T-cell (primary cell): ENCODE measurements at regions not wholly inside any gene's neighbourhood (a gene's known extent, or its start where the extent isn't known, plus 50 kb on each side); places are given as distances from the start of the nearest gene placed in this dataset.
A peak's percentile ranks its signal among the peaks of the same experiment; 100 is the strongest.

Experiments used
- ATAC-seq, 4 experiments: fragments of 200-7000 bp in 3 of 4; fragments of 150-1000 bp in 1 of 4; cut with Tn5 transposase; replicated peaks in 1 of 4; 1 replicate in 3 of 4; 2 replicates in 1 of 4; pipeline ENCODE4 v1.10.0; 2021; ENCODE audit warnings: moderate library complexity in 3 of 4, mild to moderate bottlenecking in 2 of 4, moderate number of reproducible peaks in 1 of 4
- CTCF ChIA-PET, 2 donors: fragments of 300-600 bp; sonication (Branson Sonifier 250); formaldehyde crosslinking; loops; one replicate each; lab custom pipeline; 2022; ENCODE audit warnings: antibody characterized with exemption in 2 of 2; lab: Charles Lee
- POLR2A ChIA-PET, 2 donors: fragments of 300-600 bp; sonication (Branson Sonifier 250); formaldehyde crosslinking; loops; one replicate each; lab custom pipeline; 2022; ENCODE audit warnings: antibody characterized with exemption in 2 of 2; lab: Charles Lee
- DNase-seq, 35 experiments: peaks; one replicate each; pipeline versions ENCODE4 v3.0.0 to v3.0.0-alpha.2; 2013 to 2023
- H3K27ac ChIP-seq: one replicate; pipeline ENCODE4 v1.5.1; 2013; ENCODE audit warnings: low read length
- H3K27me3 ChIP-seq, 2 experiments: replicated peaks in 1 of 2; 1 replicate in 1 of 2; 2 replicates in 1 of 2; pipeline versions ENCODE4 v1.6.1 to v1.7.0; 2013; ENCODE audit warnings: low read length in 1 of 2, mixed read lengths in 1 of 2; ENCODE audit not compliant: control insufficient read depth in 2 of 2, insufficient read depth in 2 of 2; ENCODE audit errors: extremely low read depth in 1 of 2
- H3K36me3 ChIP-seq, 2 donors: 1 replicate in 1 of 2; 2 replicates in 1 of 2; pipeline versions ENCODE4 v1.6.1 to v1.7.0; 2013; ENCODE audit warnings: low read length in 1 of 2; ENCODE audit not compliant: control insufficient read depth in 2 of 2, insufficient read depth in 1 of 2; ENCODE audit errors: extremely low read depth in 1 of 2
- H3K4me1 ChIP-seq, 2 experiments: 1 replicate in 1 of 2; 2 replicates in 1 of 2; pipeline versions ENCODE4 v1.6.1 to v1.7.0; 2013; ENCODE audit warnings: low read length in 2 of 2, mixed read lengths in 1 of 2; ENCODE audit not compliant: insufficient read depth in 2 of 2, control insufficient read depth in 1 of 2; ENCODE audit errors: extremely low read depth in 1 of 2
- H3K4me3 ChIP-seq, 2 donors: 1 replicate in 1 of 2; 2 replicates in 1 of 2; pipeline versions ENCODE4 v1.5.1 to v1.7.0; 2013; ENCODE audit warnings: mild to moderate bottlenecking in 2 of 2, low read length in 1 of 2, moderate library complexity in 1 of 2; ENCODE audit not compliant: control insufficient read depth in 1 of 2; ENCODE audit errors: extremely low read depth in 1 of 2
- H3K9me3 ChIP-seq: 2 replicates; pipeline ENCODE4 v1.7.0; 2013
- H3K27ac Mint-ChIP-seq, 2 donors: one replicate each; pipeline ENCODE4 v1.8.0; 2020 to 2021; ENCODE audit warnings: mild to moderate bottlenecking in 2 of 2, mixed read lengths in 2 of 2
- H3K27me3 Mint-ChIP-seq, 2 donors: one replicate each; pipeline ENCODE4 v1.8.0; 2021 to 2022; ENCODE audit warnings: mixed read lengths in 2 of 2
- H3K36me3 Mint-ChIP-seq: one replicate; pipeline ENCODE4 v1.8.0; 2021; ENCODE audit warnings: mixed read lengths
- H3K4me1 Mint-ChIP-seq, 3 donors: one replicate each; pipeline ENCODE4 v1.8.0; 2020 to 2022; ENCODE audit warnings: mixed read lengths in 3 of 3, mild to moderate bottlenecking in 1 of 3
- H3K4me3 Mint-ChIP-seq, 3 donors: one replicate each; pipeline ENCODE4 v1.8.0; 2020 to 2022; ENCODE audit warnings: mild to moderate bottlenecking in 3 of 3, mixed read lengths in 3 of 3, moderate library complexity in 3 of 3
- H3K9me3 Mint-ChIP-seq, 3 donors: one replicate each; pipeline ENCODE4 v1.8.0; 2020 to 2022; ENCODE audit warnings: mixed read lengths in 3 of 3
- WGBS: methylation state at CpG from one replicate; pipeline ENCODE4 v1.1.5; 2013; ENCODE audit warnings: missing lambda C conversion rate; ENCODE audit not compliant: insufficient coverage; 5-methylcytosine and 5-hydroxymethylcytosine counted together

DNA sequence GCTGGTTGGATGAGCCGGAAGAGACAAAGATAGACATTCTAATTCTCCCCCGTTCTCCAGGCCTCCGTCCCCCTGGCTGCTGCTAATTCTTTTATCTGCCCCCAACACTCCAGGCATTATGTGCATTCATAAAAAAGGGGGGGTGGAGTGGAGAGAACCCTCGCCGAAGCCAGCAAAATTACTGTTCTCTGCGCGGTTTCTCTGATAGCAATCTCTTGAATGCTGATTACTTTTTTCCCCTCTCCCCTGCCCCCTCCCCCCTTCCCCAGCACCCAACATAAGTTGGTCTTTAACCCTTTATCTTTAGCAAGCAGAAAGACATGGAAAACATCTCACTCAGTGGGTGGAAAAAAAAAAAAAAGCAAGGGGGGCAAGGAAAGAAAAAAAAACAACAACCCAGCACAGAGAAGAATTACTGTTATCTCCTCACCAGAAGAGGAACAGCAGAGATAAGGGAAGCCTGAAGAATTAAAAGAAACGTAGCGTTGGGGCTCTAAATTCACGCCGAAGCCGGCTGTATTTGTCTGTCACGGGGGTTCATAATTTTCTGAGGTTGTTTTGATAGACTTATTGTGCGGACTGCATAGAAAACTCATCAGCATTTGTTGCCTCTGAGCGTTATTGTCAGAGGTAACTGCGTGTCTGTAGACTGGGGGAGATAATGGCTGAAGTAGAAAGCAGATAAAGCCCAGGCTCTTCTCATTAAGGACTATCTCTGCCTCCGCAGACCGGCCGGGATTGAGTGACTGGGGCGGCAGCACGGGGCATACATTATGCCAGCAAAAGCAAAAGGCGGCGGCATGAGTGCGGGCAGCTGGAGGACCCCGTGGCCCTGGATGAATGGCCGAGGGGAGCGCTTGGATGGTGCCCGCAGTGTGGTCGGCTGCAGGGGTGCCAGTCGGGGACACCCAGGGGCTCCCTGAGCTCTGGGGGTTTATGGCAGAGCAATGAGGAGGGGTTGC lies 126.9 kb downstream of the MRM1 start:
- POLR2A ChIA-PET: no interaction called here
- H3K27me3 Mint-ChIP-seq: peaks cover 0 to 9% of the 10 kb centered on the region in 2 donors
- no peaks in the 10 kb centered on the region for H3K36me3 Mint-ChIP-seq
- peak overlapping the region in 1 of 2 donors; percentile 4 for H3K4me3 ChIP-seq
- no peaks in the 10 kb centered on the region for H3K9me3 Mint-ChIP-seq
- WGBS: 42% methylated on average over 22 of the region's 30 CpGs
- H3K4me3 Mint-ChIP-seq: peak overlapping the region; percentile 46 to 84 (median 60)
- CTCF ChIA-PET: no interaction called here
- peak in 2 of 4 experiments; percentile 24 to 29 for ATAC-seq
- peak in 1 of 35 experiments; percentile 14 for DNase-seq
- H3K27ac ChIP-seq: no peak overlapping the region
- H3K9me3 ChIP-seq: no peaks in the 10 kb centered on the region
- peaks cover 26 to 54% of the 10 kb centered on the region in 2 experiments for H3K4me1 ChIP-seq
- peaks cover 0 to 44% of the 10 kb centered on the region in 2 experiments for H3K27me3 ChIP-seq
- peak overlapping the region; percentile 83 to 91 for H3K27ac Mint-ChIP-seq
- H3K4me1 Mint-ChIP-seq: peaks cover 53 to 57% (median 57%) of the 10 kb centered on the region in 3 donors
- no peaks in the 10 kb centered on the region for H3K36me3 ChIP-seq

DNA sequence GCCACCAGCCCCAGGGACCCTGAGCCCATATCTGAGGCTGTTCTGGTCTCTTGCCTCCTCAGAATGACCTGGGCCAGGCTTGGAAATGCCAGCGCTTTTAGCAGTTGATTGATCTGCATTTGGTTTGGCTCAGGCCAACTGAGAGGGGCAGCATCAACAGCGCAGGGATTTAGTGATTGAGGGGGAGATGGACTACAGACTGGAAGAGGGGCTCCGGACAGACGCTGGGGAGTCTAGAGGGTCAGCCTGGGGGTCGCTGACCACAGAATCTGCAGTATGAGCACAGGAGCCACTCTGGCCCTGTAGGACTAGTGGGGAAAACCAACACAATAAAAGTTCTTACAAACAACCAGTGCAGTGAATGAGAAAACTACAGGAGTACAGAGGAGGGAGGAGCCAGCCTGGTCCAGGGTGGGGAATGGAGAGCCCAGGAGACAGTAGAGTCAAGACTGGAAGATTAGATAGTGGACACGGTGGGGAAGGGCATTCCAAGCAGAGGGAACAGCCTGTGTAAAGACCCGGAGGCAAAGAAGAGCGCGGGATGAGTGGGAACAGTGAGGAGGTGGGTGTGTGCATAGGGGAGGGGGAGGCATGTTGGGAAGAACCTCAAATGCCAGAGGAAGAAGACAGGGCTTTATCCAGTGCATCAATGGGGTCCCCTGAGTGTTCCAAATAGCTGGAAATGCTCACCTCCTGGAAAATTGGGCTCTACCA lies 128.9 kb downstream of the MRM1 start:
- Histone ChIP-seq H3K4me3 (no peak overlapping the region), H3K9me3 (no peaks in the 10 kb centered on the region), H3K27ac (no peak overlapping the region), H3K27me3 (peaks cover 0 to 49% of the 10 kb centered on the region in 2 experiments), H3K36me3 (no peaks in the 10 kb centered on the region), H3K4me1 (peaks cover 24 to 42% of the 10 kb centered on the region in 2 experiments)
- H3K4me1 Mint-ChIP-seq: peaks cover 35 to 40% (median 39%) of the 10 kb centered on the region in 3 donors
- DNase-seq: no peak
- no peaks in the 10 kb centered on the region for H3K36me3 Mint-ChIP-seq
- ATAC-seq: no peak
- H3K27ac Mint-ChIP-seq: no peak overlapping the region
- CTCF ChIA-PET: no interaction called here
- POLR2A ChIA-PET: no interaction called here
- WGBS: 94% methylated on average over 6 of the region's 9 CpGs
- no peaks in the 10 kb centered on the region for H3K9me3 Mint-ChIP-seq
- peaks cover 0 to 14% of the 10 kb centered on the region in 2 donors for H3K27me3 Mint-ChIP-seq
- H3K4me3 Mint-ChIP-seq: no peak overlapping the region

DNA sequence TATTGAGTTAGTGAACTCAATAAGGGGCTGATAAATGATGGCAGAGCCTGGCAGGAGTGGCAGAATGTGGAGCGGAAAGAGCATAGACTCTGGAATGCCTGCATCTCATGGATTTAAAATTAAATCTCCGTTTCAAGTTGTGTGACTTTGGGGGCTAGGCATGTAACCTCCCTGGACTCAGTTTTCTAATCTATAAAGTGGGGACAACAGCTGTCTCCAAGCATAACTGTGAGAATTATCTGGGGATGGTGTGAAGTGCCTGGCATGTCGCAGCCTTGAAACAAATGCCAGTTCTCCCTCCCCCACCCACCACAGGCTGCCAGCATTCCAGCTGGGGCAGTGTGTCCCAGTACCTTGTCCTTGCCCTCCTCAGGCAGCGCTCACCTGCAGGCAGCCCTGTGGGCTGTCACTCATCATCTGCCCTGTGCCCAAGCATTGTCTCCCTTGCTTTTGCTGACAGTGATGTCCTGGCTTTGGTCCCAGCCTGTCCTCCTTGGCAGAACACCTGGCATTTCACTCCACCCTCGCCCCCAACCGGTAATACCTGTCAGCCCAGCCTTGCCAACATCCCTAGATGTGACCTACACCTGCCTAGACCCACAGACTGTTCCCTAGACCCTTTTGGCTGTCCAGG lies 129.6 kb downstream of the MRM1 start:
- no peaks in the 10 kb centered on the region for H3K9me3 ChIP-seq
- H3K4me1 Mint-ChIP-seq: peaks cover 29 to 34% (median 32%) of the 10 kb centered on the region in 3 donors
- no peaks in the 10 kb centered on the region for H3K9me3 Mint-ChIP-seq
- H3K27me3 ChIP-seq: peaks cover 0 to 51% of the 10 kb centered on the region in 2 experiments
- no peak overlapping the region for H3K4me3 ChIP-seq
- POLR2A ChIA-PET: no interaction called here
- no peak overlapping the region for H3K4me3 Mint-ChIP-seq
- peaks cover 22 to 39% of the 10 kb centered on the region in 2 experiments for H3K4me1 ChIP-seq
- DNase-seq (no peak), ATAC-seq (no peak)
- 84% methylated on average over 5 of the region's 6 CpGs for WGBS
- CTCF ChIA-PET: no interaction called here
- peaks cover 0 to 17% of the 10 kb centered on the region in 2 donors for H3K27me3 Mint-ChIP-seq
- no peaks in the 10 kb centered on the region for H3K36me3 ChIP-seq
- H3K27ac ChIP-seq: no peak overlapping the region
- H3K27ac Mint-ChIP-seq: peak overlapping the region in 1 of 2 donors; percentile 48
- H3K36me3 Mint-ChIP-seq: no peaks in the 10 kb centered on the region

DNA sequence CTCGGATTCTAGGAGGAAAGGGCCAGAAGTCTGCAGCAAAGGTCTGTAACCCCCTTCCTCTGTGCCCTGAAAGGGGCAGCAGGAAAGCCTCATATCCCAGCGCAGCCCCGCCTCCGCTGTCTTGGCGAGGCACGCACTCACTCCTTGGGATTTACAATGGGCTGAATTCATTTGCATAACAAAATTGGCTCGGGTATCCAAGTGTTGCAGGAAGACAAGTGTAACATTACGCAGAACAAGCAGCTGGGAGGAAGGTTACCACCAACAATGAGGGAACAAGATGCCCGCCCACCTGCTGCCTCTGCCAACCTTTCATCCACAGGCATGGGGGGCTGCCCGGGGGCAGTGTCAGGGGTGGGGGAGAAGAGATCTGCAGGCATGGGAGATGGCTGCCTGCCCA lies 130.4 kb downstream of the MRM1 start:
- H3K4me3 Mint-ChIP-seq: no peak overlapping the region
- Histone ChIP-seq H3K9me3 (no peaks in the 10 kb centered on the region), H3K4me1 (peaks cover 16 to 30% of the 10 kb centered on the region in 2 experiments), H3K27me3 (peaks cover 0 to 56% of the 10 kb centered on the region in 2 experiments), H3K4me3 (no peak overlapping the region), H3K27ac (no peak overlapping the region), H3K36me3 (no peaks in the 10 kb centered on the region)
- H3K4me1 Mint-ChIP-seq: peaks cover 21 to 26% (median 24%) of the 10 kb centered on the region in 3 donors
- H3K27ac Mint-ChIP-seq: no peak overlapping the region
- 78% methylated on average over 6 of the region's 10 CpGs for WGBS
- H3K9me3 Mint-ChIP-seq: no peaks in the 10 kb centered on the region
- DNase-seq: no peak
- H3K36me3 Mint-ChIP-seq: no peaks in the 10 kb centered on the region
- H3K27me3 Mint-ChIP-seq: peaks cover 0 to 21% of the 10 kb centered on the region in 2 donors
- CTCF ChIA-PET: no interaction called here
- ATAC-seq: no peak
- POLR2A ChIA-PET: no interaction called here

DNA sequence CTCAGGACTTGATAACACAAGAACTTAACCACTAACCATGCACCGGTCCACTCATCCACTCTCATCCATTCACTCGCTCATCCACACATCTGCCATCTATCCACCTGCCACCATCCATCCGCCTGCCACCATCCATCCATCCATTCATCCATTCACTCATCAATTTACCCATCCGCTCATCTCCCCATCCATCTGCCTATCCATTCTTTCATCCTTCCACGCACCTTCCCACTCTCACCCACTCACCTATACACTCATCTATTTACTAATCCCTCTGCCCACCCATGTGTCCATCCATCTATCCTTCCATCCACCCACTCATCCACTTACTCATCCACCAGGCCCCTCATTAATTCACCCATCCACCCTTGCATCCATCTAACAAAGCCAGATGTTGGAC lies 131.0 kb downstream of the MRM1 start:
- H3K36me3 ChIP-seq: no peaks in the 10 kb centered on the region
- H3K4me3 Mint-ChIP-seq: no peak overlapping the region
- H3K4me1 Mint-ChIP-seq: peaks cover 16 to 21% (median 18%) of the 10 kb centered on the region in 3 donors
- ATAC-seq (no peak), DNase-seq (no peak)
- no peaks in the 10 kb centered on the region for H3K9me3 Mint-ChIP-seq
- no peak overlapping the region for H3K27ac ChIP-seq
- WGBS: 91% methylated on average over 5 of the region's 5 CpGs
- peaks cover 0 to 21% of the 10 kb centered on the region in 2 donors for H3K27me3 Mint-ChIP-seq
- peaks cover 0 to 56% of the 10 kb centered on the region in 2 experiments for H3K27me3 ChIP-seq
- no peaks in the 10 kb centered on the region for H3K36me3 Mint-ChIP-seq
- no peak overlapping the region for H3K4me3 ChIP-seq
- CTCF ChIA-PET: no interaction called here
- H3K9me3 ChIP-seq: no peaks in the 10 kb centered on the region
- POLR2A ChIA-PET: no interaction called here
- peaks cover 14 to 25% of the 10 kb centered on the region in 2 experiments for H3K4me1 ChIP-seq
- no peak overlapping the region for H3K27ac Mint-ChIP-seq
